AG04449 (cell line): ENCODE measurements at regions not wholly inside any gene's neighbourhood (a gene's known extent, or its start where the extent isn't known, plus 50 kb on each side); places are given as distances from the start of the nearest gene placed in this dataset.

ENCODE experiments used
- CTCF ChIA-PET: fragments of 350-600 bp; formaldehyde crosslinking; extraction: SDS; loops from one replicate; lab custom pipeline; 2021; ENCODE audit warnings: antibody characterized with exemption; lab: Yijun Ruan, JAX
- POLR2A ChIA-PET: fragments of 400-600, 350-600 bp; formaldehyde crosslinking; extraction: SDS; loops from one replicate; lab custom pipeline; 2020; ENCODE audit warnings: antibody characterized with exemption, inconsistent platforms; lab: Yijun Ruan, JAX
- DNase-seq: peaks from one replicate; pipeline ENCODE4 v3.0.0-alpha.2; 2010; ENCODE audit warnings: low read depth, low spot score
- H3K4me3 ChIP-seq: 2 replicates; pipeline ENCODE4 v1.5.1; 2011; ENCODE audit warnings: low read depth, mild to moderate bottlenecking, control low read depth, low read length
- CTCF ChIP-seq: IDR thresholded peaks from one replicate; pipeline ENCODE4 v1.5.1; 2011; ENCODE audit warnings: mild to moderate bottlenecking, moderate library complexity, low read length, control low read depth, inconsistent platforms; ENCODE audit not compliant: insufficient read depth; ENCODE audit errors: missing control alignments

GRCh38 chr7:41855798-41856197, 152.9 kb upstream of the INHBA start:
- DNase-seq = no peak
- no peak for TF ChIP-seq CTCF
- ChIA-PET CTCF (no interaction called here), POLR2A (no interaction called here)
- H3K4me3 ChIP-seq = no peak overlapping the region

DNA sequence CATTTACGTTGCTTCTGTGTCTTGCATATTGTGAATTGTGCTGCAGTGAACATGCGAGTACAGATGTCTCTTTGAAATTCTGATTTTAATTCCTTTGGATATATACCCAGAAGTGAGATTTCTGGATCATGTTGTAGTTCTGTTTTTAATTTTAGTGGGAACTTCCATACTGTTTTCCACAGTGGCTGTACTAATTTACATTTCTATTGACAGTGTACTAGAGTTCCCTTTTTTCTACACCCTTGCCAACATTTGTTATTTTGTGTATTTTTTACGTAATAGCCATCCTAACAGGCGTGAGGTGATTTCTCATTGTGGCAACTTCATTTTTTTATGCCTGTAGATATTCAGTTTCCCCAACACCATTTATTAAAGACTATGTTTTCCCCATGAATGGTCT, 144.7 kb upstream of the INHBA start:
- CTCF ChIA-PET = no interaction called here
- no peak for TF ChIP-seq CTCF
- POLR2A ChIA-PET = no interaction called here
- H3K4me3 ChIP-seq = no peak overlapping the region
- no peak for DNase-seq

DNA sequence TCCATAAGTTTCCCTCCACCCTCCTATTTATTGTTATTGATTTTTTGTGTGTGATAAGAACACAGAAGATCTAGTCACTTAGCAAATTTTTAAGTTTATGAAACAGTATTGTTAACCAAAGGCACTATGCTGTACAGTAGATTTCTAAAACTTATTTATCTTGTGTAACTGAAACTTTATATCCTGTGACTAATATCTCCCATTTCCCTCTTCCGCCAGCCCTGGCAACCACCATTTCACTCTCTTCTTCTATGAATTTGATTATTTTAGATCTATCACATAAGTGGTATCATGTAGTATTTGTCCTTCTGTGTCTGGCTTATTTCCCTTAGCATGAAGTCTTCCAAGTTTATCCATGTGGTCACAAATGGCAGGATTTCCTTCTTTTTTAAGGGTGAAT, 144.3 kb upstream of the INHBA start:
- H3K4me3 ChIP-seq = no peak overlapping the region
- ChIA-PET POLR2A (no interaction called here), CTCF (no interaction called here)
- DNase-seq = no peak
- no peak for TF ChIP-seq CTCF

GRCh38 chr7:41842956-41843355, 140.1 kb upstream of the INHBA start:
- ChIA-PET CTCF (no interaction called here), POLR2A (no interaction called here)
- no peak overlapping the region for H3K4me3 ChIP-seq
- no peak for DNase-seq
- TF ChIP-seq CTCF = no peak

DNA sequence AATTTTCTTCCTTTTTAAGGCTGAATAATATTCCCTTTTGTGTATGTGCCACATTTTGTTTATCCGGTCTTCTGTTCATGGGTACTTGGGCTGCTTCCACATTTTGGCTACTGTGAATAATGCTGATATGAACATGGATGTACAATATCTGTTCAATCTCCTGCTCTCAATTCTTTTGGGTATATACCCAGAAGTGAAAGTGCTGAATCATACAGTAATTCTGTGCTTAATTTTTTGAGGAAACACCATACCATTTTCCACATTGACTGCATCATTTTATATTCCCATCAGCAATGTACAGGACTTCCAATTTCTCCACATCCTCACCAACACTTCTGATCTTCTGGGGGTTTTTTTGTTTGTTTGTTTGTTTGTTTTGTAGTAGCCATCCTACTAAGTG, 135.0 kb upstream of the INHBA start:
- POLR2A ChIA-PET = no interaction called here
- DNase-seq = no peak
- TF ChIP-seq CTCF = no peak
- CTCF ChIA-PET = interaction anchor here (1.0 kb wide), 2 partner anchors 9 to 12 kb away, joined by 3 read pairs; no protein-coding TSS in a partner anchor
- H3K4me3 ChIP-seq = no peak overlapping the region

DNA sequence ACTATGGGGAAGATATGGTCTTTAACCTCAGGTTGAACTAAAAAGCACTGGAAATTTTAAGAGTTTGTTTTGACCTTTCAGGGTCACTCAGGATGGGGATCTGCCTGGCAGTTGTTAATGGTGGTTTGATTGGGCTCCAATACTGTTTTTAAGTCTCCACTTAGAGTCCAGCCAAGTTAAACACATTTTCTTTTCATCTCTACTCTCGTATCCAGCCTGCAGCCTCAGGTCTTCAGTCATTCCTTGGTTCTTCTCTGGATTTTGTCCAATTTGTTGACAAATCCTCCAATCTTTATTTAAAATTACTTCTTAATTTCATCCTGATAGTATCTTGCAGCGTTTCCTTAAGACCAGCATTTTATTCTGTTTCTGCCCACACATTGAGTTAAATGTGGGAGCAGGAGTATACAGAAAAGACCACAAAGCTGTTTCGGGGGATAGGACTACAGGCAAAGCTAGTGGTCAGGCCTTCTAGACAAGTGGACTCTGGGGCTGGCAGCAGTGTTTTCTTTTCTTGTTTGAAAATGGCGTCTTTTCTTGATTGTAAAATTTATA, 133.2 kb upstream of the INHBA start:
- CTCF ChIA-PET = no interaction called here
- POLR2A ChIA-PET = no interaction called here
- H3K4me3 ChIP-seq = no peak overlapping the region
- DNase-seq = no peak
- TF ChIP-seq CTCF = no peak
